GM21360 (cell line): ENCODE measurements at regions not wholly inside any gene's neighbourhood (a gene's known extent, or its start where the extent isn't known, plus 50 kb on each side); places are given as distances from the start of the nearest gene placed in this dataset.
"Not testable (repeated sequence)": the region's sequence is repeated elsewhere in the genome, so short reads cannot be mapped to it uniquely, and the experiment has no call there.

Experiments
- ATAC-seq: cut with Tn5 transposase; IDR thresholded peaks from one replicate; pipeline ENCODE4 v1.9.1; 2021; ENCODE audit warnings: mild to moderate bottlenecking, moderate library complexity; ENCODE audit not compliant: unreplicated experiment

- ATAC-seq = no peak
Measured at GRCh38 chr6:14290041-14290771, 172.6 kb downstream of the CD83 start.

- ATAC-seq = no peak
Measured at GRCh38 chr6:14290772-14291330, 173.3 kb downstream of the CD83 start.

GRCh38 chr6:14291331-14291730, 173.8 kb downstream of the CD83 start:
- ATAC-seq = no peak

- no peak for ATAC-seq
Measured at GRCh38 chr6:14292119-14292518, 174.5 kb downstream of the CD83 start.

- no peak for ATAC-seq
Measured at GRCh38 chr6:14294270-14294951, 176.8 kb downstream of the CD83 start.

GRCh38 chr6:14296698-14297097, 179.1 kb downstream of the CD83 start:
- not testable (repeated sequence) for ATAC-seq

- not testable (repeated sequence) for ATAC-seq
Measured at GRCh38 chr6:14297118-14297517, 179.5 kb downstream of the CD83 start.

- not testable (repeated sequence) for ATAC-seq
Measured at GRCh38 chr6:14300189-14300588, 182.6 kb downstream of the CD83 start.

- ATAC-seq = not testable (repeated sequence)
Measured at GRCh38 chr6:14300721-14301120, 183.1 kb downstream of the CD83 start.

- not testable (repeated sequence) for ATAC-seq
Measured at GRCh38 chr6:14301477-14301876, 183.9 kb downstream of the CD83 start.

GRCh38 chr6:14305131-14305530, 187.6 kb downstream of the CD83 start:
- no peak for ATAC-seq

- no peak for ATAC-seq
Measured at GRCh38 chr6:14305624-14306023, 188.1 kb downstream of the CD83 start.

GRCh38 chr6:14306151-14306906, 188.8 kb downstream of the CD83 start:
- ATAC-seq = no peak

GRCh38 chr6:14309516-14309915, 191.9 kb downstream of the CD83 start:
- no peak for ATAC-seq

- ATAC-seq = no peak
Measured at GRCh38 chr6:14309951-14310445, 192.4 kb downstream of the CD83 start.

GRCh38 chr6:14310960-14311359, 193.4 kb downstream of the CD83 start:
- no peak for ATAC-seq

GRCh38 chr6:14312587-14312986, 195.0 kb downstream of the CD83 start:
- no peak for ATAC-seq

- ATAC-seq = no peak
Measured at GRCh38 chr6:14313248-14313647, 195.7 kb downstream of the CD83 start.

GRCh38 chr6:14315353-14315752, 197.8 kb downstream of the CD83 start:
- no peak for ATAC-seq

- ATAC-seq = no peak
Measured at GRCh38 chr6:14316651-14317386, 199.2 kb downstream of the CD83 start.
